Gastroesophageal sphincter (tissue), 3 donors: ENCODE measurements at regions not wholly inside any gene's neighbourhood (a gene's known extent, or its start where the extent isn't known, plus 50 kb on each side); places are given as distances from the start of the nearest gene placed in this dataset.

ENCODE experiments used
- EP300 ChIP-seq: sonication (generic); formaldehyde crosslinking; IDR thresholded peaks from one replicate; pipeline ENCODE4 v1.6.1; 2017; ENCODE audit warnings: antibody characterized with exemption, mild to moderate bottlenecking
- TF ChIP-seq, protein P1 (sequence below), 4 experiments: fragments of 200-600 bp in 2 of 4; fragments of 450-650 bp in 2 of 4; sonication (generic) in 1 of 4; IDR thresholded peaks; one replicate each; pipeline ENCODE4 v1.5.1; 2017 to 2019; ENCODE audit warnings: antibody characterized with exemption in 4 of 4, mild to moderate bottlenecking in 2 of 4, moderate library complexity in 2 of 4

DNA sequence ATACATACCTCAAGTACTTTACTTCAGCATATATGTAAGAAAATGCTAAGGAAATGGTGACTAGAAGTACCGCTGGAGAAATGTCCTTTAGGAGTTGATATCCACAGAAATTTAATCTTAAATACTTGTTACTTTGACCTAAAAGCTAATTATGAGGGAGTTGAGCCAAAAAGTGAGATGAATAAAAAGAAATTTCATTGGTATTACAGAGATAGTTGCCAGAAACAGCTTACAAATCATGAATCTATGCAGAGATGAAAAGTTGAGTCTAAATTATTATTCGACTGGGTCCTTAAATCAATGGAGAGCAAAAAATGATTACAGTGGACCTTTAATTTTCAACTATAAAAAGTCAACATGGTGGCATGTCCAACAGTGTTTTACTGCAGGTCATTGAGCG is 160.9 kb downstream of the MZT1 start:
- no peak for TF ChIP-seq EP300
- TF ChIP-seq, protein P1, sequence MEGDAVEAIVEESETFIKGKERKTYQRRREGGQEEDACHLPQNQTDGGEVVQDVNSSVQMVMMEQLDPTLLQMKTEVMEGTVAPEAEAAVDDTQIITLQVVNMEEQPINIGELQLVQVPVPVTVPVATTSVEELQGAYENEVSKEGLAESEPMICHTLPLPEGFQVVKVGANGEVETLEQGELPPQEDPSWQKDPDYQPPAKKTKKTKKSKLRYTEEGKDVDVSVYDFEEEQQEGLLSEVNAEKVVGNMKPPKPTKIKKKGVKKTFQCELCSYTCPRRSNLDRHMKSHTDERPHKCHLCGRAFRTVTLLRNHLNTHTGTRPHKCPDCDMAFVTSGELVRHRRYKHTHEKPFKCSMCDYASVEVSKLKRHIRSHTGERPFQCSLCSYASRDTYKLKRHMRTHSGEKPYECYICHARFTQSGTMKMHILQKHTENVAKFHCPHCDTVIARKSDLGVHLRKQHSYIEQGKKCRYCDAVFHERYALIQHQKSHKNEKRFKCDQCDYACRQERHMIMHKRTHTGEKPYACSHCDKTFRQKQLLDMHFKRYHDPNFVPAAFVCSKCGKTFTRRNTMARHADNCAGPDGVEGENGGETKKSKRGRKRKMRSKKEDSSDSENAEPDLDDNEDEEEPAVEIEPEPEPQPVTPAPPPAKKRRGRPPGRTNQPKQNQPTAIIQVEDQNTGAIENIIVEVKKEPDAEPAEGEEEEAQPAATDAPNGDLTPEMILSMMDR (IDR thresholded peaks at IDR 0.05): no peak
